NOMO-1 treated with dmso at 0.1 percent for 144 hours (cell line): ENCODE measurements at regions not wholly inside any gene's neighbourhood (a gene's known extent, or its start where the extent isn't known, plus 50 kb on each side); places are given as distances from the start of the nearest gene placed in this dataset.

Experiments used
- DNase-seq: peaks from one replicate; lab custom pipeline; 2025; ENCODE audit not compliant: unreplicated experiment; lab: John Stamatoyannopoulos, UW

GRCh38 chr6:167491438-167492099 is 166.7 kb downstream of the TTLL2 start:
- DNase-seq, result no peak

DNA sequence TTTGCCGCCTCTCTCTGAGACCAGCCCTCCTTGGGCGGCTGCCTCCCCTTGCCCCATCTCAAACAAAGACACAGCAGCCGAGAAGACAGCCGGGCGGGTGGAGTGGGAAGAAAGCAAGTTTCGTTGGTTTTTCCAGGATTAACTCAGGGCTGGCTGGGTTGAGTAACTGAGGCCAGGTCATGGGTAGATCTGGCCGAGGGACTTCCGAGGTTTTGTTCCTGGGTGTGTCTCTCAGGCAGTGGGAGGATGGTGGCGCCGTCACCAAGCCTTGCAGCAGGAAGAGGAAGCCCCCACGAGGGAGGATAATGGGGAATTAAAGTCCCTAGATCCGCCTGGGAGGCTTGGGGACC is 167.2 kb downstream of the TTLL2 start:
- no peak for DNase-seq

DNA sequence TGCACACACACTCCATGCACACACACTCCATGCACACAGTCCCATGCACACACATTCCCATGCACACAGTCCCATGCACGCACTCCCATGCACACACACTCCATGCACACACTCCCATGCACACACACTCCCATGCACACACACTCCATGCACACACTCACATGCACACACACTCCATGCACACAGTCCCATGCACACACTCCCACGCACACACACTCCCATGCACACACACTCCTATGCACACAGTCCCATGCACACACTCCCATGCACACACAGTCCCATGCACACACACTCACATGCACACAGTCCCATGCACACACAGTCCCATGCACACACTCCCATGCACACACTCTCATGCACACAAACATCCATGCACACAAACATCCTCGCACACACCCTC is 168.4 kb downstream of the TTLL2 start:
- DNase-seq, result no peak

- no peak for DNase-seq
These were observed 169.3 kb downstream of the TTLL2 start for GRCh38 chr6:167493976-167494697.

DNA sequence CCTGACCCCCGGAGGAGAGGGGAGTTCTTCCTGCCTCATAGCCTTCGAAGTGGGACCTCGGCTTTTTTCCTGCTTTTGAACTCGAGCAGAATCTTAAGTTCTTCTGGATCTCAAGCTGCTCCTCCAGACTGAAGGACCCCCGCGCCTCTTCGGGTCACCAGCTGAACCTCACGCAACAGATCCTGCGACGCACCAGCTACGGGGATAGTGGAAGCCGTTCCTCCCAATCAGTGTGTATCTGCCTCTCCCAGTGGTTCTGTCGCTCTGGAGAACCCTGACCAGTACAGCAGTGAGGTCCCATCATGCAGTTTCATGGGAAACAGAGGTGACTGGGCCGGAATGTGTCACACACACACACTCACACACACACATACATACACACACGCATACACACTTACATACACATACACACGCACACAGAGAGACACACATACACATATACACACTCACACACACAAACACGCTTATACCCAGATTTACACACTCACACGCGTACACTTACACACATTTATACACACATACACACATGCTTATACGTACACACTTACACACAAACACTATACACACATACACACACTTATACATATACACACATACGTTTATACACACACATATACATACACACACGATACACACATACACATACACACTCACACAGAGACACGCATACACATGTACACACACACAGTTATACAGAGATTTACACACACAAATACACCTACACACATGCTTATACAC is 170.0 kb downstream of the TTLL2 start:
- DNase-seq, result no peak

DNA sequence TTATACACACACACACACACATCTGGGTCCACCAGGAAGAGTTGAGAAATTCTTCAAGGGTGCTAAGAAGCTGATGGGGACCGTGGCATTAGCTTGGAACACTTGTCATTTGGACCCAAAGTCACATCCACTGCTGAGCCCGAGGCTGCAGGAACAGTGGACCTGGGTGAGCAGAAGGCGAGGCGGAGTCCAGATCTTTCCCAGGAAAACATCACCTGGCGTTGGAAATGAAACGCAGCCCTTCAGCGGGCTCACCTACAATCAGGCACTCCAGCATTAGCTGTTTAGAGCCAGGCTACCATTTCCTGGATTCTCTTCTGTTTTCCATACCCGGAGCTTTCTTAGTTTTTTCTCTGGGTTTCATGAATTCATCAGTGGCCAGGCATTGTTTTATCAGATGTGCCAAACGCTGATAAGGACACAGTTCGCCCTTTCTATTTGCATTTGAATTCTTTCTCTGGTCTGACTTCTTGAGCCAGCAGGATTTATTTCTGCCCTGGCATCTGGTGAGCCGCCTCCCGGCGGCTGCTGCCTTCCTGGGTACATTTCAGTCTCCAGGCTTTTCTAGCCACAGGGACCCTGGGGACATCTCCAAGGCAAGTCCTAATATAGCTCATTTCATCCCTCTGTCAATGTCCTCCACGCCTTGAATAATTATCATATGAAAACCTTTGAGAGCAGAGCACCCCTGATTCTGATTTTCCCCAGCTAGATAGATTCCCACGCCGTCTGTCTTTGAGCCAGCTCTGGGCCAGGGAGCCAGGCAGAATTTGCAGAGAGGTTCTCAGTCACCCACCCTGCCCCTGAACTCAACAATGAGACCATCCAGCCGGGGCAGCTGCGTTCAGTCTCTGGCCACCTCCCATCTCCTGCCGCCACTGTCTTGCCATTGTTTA is 170.9 kb downstream of the TTLL2 start:
- DNase-seq, result no peak

DNA sequence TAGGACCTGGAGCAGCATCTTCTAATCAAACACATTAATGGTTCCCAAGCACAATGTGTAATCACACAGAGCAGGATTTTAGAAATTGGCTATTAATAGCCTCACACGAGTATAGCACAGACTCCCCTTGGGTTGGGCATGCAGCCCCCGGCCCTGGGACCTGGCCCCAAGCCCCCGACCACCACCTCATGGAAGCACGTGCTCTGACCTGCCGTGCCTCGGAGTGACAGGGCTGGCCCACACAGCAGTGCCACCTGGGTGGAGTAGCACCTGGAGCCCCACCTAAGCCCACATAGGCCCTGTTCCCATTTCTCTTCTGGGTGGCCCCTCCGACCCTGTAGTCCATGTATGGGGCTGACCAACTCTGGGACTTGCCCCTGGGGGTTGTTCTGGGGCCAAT is 171.8 kb downstream of the TTLL2 start:
- no peak for DNase-seq

DNA sequence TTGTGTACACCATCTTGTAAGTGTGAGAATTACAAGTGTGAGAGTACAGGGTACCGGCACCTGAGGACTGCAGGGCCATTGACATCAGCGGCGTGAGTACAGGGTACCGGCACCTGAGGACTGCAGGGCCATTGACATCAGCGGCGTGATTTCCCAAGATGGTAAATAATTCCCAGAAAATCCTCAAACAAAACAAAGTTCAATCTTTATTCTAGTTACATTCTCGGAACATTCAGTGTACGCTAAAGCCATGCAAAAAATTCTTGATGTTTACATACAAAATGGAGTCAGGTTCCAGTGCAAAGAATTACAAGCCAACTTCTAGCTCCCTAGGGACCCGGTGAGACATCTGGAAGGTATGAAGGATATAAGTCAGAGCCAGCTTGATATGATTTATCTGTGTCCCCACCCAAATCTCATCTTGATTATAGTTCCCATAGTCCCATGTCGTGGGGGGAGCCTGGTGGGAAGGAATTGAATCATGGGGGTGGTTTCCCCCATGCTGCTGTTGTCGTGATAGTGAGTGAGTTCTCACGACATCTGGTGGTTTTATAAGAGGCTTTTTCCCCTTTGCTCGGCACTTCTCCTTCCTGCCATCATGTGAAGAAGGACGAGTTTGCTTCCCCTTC is 172.7 kb downstream of the TTLL2 start:
- no peak for DNase-seq

DNA sequence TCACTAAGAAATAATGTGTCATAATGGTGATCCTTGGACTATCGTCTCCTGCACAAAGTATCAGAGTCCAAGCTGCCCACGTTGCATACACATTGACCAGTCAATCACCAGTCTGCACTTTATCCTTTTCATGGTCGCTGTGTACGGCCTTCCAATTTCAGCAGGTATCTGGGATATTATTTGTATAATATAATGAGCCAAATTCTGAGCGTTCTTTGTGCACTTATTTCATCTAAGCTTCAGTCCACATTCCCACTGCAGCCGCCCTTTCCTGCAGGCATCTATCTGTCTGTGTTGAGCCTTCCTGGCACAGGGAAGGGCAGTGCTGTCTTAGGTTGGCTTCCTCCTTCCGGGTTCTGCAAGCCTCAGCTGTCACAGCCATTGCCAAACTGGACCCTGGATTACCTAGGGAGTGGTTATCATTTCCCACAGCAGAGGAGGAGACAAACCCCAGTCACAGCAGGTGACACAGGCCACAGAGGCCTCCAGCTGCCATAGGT is 174.3 kb downstream of the TTLL2 start:
- no peak for DNase-seq

DNA sequence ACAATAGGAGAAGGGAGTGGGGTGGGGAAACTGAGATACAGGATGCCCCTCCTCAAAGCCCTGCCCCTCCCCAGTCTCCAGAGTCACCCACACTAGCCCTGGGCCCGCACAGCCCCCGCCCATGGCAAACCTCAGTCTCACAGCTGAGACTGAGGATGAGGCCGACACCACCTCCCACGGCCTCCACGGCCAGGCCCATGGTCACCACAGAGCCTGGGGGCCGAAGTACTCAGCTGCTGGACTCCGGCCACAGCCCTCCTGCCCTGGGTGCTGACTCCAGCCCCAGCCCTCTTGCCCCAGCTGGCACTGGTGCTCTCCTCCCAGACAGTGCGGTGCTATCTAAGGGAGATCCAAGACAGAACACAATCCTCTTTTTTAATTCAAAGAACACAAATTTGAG is 176.1 kb downstream of the TTLL2 start:
- no peak for DNase-seq

- DNase-seq, result no peak
These were observed 177.0 kb downstream of the TTLL2 start for GRCh38 chr6:167501831-167502385.

DNA sequence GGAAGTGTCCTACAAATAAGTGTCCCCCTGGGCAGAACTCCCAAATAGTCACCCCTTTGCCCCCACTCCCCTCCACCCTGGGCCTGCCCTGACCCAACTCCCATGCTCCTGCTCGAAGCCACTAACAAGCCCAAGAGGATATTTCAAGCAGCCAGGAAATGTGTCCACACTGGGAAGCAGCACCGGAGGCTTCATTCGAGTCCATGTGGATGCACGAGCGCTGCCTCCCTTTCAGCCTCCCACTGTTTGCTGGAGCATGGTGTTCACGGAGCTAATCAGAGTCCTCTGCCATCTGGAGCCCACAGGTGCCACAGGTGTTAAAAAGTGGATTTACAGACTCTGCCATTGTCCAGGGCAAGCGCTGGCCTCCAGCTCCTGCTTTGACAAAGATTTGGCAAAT is 177.6 kb downstream of the TTLL2 start:
- DNase-seq, result no peak

DNA sequence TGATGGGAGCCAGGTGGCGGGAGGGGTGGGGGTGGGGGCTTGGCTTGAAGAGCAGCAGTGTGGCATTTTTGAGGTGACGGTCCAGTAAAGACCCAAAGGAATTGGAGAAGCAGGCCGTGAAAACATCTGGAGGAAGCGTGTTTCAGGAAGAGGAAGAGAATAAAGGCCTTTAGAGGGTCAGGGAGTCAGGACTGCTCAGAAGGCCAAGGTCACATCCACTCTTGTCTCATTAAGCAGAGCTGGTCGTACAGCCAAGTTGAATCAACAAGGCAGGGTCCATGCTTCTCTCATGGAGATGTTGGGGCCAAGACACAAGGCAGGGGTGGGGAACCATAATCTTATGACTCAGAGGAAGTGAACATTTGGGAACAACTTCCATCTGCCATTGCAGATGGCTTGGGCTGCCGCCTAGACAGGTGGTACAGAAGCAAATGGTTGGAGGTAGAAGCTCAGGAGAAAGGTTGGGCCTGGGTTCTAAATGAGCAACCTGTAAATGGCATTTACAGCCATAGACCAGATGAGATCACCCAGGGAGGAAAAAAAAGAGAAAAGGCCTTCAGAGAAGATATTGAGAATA is 179.6 kb downstream of the TTLL2 start:
- DNase-seq, result no peak

GRCh38 chr6:167505199-167505598 is 180.3 kb downstream of the TTLL2 start:
- DNase-seq, result no peak

- no peak for DNase-seq
These were observed 180.9 kb downstream of the TTLL2 start for GRCh38 chr6:167505782-167506181.

- no peak for DNase-seq
These were observed 181.8 kb downstream of the TTLL2 start for GRCh38 chr6:167506443-167507301.

DNA sequence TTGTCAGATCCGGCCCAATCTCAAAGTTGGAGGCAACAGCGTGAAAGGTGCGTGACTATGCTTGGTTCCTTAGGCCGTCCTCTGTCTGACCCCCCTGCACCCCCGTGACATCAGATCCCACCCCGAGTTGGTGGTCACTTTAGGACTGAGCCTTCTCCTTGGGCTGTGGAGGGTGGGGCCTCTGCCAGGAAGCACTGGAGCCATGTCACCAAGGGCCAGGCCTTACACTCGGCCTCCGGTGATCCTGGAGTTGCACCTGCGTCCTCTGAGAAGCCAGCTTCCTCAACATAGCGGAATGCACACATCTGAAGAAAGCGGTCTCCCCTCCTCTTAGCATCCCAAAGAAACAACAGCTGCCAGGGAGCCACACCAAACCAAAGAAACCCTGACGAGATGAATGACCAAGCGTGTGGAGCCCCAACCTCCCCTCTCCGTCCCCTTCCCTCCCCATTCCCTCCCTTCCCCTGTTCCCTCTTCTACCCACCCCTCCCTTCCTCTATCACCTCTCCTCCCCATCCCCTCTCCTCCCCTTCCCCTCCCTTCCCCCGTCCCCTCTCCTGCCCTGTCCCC is 182.6 kb downstream of the TTLL2 start:
- no peak for DNase-seq

DNA sequence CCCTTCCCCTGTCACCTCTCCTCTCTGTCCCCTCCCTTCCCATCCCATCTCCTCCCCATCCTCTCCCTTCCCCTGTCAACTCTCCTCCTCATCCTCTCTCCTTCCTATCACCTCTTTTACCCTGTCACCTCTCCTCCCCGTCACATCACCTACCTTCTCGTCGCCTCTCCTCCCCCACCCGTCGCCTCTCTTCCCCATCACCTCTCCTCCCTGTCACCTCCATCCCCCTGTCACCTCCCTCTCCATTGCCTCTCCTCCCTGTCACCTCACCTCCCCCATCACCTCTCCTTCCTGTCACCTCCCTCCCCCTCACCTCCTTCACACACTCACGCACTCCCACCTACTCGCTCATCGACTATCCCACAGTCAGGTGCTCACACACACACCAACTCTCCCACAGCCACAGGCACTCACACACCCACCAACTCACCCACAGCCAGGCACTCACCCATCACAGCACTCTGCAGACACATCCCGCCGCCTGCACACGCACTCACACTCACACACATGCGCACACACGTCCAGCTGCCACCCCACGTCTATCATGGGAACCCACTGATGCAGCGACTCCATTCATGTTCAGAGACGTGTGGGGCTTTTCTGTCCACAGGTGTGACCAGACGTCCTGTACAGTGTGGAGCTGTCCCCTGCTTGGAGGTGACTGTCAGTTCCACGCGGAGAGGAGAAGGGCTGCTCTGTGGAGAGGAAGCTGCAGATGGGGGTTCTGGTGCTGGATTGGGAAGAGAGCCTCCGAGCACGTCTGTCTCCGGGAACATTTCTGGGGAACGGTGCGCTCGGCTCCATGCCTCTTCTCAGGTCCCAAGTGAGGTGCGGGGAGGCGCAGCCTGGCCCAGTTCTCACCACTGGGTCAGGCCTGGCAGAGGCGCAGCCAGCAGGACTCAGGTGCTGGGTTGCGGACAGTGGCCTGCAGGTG is 184.3 kb downstream of the TTLL2 start:
- DNase-seq, result no peak
